SK-N-SH treated with all-trans-retinoic acid at 6 μM for 48 hours (cell line): ENCODE measurements at regions not wholly inside any gene's neighbourhood (a gene's known extent, or its start where the extent isn't known, plus 50 kb on each side); places are given as distances from the start of the nearest gene placed in this dataset.

Experiments
- ARNTL ChIP-seq: fragments of 450-650 bp; formaldehyde crosslinking; IDR thresholded peaks from 2 replicates; pipeline ENCODE4 v1.5.0; 2020; ENCODE audit warnings: low read depth, mild to moderate bottlenecking, moderate library complexity, borderline replicate concordance
- BACH2 ChIP-seq: fragments of 250-450 bp; sonication (Bioruptor Pico); IDR thresholded peaks from 2 replicates; pipeline ENCODE4 v1.9.0; 2021; ENCODE audit warnings: mild to moderate bottlenecking, borderline replicate concordance
- ESRRG ChIP-seq: fragments of 250-450 bp; sonication (Bioruptor Pico); IDR thresholded peaks from 2 replicates; pipeline ENCODE4 v1.6.1; 2021; ENCODE audit warnings: mild to moderate bottlenecking
- OSR1 ChIP-seq: fragments of 250-450 bp; sonication (Bioruptor Pico); IDR thresholded peaks from 2 replicates; pipeline ENCODE4 v1.8.0; 2022; ENCODE audit warnings: moderate library complexity, mild to moderate bottlenecking, inconsistent platforms
- RARB ChIP-seq: fragments of 250-450 bp; sonication (Bioruptor Pico); IDR thresholded peaks from 2 replicates; pipeline ENCODE4 v1.8.0; 2021; ENCODE audit warnings: mild to moderate bottlenecking, moderate library complexity
- ZFP30 ChIP-seq: fragments of 450-650 bp; formaldehyde crosslinking; IDR thresholded peaks from 2 replicates; pipeline ENCODE4 v1.5.0; 2022; ENCODE audit warnings: mild to moderate bottlenecking, moderate library complexity
- TF ChIP-seq, protein P1 (sequence below): fragments of 250-450 bp; sonication (Bioruptor Pico); IDR thresholded peaks from 2 replicates; pipeline ENCODE4 v1.5.1; 2020; ENCODE audit warnings: low read depth, mild to moderate bottlenecking, moderate library complexity
- TF ChIP-seq, protein P2 (sequence below): fragments of 250-450 bp; sonication (Bioruptor Pico); IDR thresholded peaks from 2 replicates; pipeline ENCODE4 v1.5.0; 2020; ENCODE audit warnings: mild to moderate bottlenecking, moderate library complexity
- TF ChIP-seq, protein P3 (sequence below): fragments of 250-450 bp; sonication (Bioruptor Pico); IDR thresholded peaks from 2 replicates; pipeline ENCODE4 v1.8.0; 2020; ENCODE audit warnings: mild to moderate bottlenecking, moderate library complexity, borderline replicate concordance

DNA sequence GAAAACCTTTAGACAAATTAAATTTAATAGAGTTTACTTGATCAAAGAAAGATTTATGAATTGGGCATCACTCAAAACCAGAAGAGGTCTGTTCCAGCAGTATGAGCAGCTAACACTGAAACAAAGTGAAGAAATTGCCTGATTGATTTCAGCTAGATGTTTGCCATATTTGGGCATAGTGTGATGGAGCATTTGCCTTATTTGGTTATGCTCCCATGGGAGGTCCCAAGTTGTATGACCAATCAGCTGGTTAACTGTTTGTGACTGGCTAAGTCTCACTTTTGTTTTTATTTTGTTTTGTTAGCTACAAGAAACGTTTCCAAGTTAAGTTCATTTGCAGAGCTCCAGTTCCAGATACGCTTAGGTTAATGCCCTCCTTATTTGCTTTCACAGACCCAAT is 53.3 kb upstream of the LMNB1 start:
- no peak for TF ChIP-seq ESRRG
- TF ChIP-seq ARNTL (CRISPR knock-in tag), result no peak
- no peak for TF ChIP-seq ZFP30 (CRISPR knock-in tag)
- TF ChIP-seq, protein P1, sequence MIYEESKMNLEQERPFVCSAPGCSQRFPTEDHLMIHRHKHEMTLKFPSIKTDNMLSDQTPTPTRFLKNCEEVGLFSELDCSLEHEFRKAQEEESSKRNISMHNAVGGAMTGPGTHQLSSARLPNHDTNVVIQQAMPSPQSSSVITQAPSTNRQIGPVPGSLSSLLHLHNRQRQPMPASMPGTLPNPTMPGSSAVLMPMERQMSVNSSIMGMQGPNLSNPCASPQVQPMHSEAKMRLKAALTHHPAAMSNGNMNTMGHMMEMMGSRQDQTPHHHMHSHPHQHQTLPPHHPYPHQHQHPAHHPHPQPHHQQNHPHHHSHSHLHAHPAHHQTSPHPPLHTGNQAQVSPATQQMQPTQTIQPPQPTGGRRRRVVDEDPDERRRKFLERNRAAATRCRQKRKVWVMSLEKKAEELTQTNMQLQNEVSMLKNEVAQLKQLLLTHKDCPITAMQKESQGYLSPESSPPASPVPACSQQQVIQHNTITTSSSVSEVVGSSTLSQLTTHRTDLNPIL (CRISPR knock-in tag), result no peak
- TF ChIP-seq, protein P2, sequence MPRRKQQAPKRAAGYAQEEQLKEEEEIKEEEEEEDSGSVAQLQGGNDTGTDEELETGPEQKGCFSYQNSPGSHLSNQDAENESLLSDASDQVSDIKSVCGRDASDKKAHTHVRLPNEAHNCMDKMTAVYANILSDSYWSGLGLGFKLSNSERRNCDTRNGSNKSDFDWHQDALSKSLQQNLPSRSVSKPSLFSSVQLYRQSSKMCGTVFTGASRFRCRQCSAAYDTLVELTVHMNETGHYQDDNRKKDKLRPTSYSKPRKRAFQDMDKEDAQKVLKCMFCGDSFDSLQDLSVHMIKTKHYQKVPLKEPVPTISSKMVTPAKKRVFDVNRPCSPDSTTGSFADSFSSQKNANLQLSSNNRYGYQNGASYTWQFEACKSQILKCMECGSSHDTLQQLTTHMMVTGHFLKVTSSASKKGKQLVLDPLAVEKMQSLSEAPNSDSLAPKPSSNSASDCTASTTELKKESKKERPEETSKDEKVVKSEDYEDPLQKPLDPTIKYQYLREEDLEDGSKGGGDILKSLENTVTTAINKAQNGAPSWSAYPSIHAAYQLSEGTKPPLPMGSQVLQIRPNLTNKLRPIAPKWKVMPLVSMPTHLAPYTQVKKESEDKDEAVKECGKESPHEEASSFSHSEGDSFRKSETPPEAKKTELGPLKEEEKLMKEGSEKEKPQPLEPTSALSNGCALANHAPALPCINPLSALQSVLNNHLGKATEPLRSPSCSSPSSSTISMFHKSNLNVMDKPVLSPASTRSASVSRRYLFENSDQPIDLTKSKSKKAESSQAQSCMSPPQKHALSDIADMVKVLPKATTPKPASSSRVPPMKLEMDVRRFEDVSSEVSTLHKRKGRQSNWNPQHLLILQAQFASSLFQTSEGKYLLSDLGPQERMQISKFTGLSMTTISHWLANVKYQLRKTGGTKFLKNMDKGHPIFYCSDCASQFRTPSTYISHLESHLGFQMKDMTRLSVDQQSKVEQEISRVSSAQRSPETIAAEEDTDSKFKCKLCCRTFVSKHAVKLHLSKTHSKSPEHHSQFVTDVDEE (CRISPR knock-in tag), result no peak
- TF ChIP-seq RARB, result no peak
- no peak for TF ChIP-seq BACH2 (CRISPR knock-in tag)
- no peak for TF ChIP-seq OSR1 (CRISPR knock-in tag)
- TF ChIP-seq, protein P3, sequence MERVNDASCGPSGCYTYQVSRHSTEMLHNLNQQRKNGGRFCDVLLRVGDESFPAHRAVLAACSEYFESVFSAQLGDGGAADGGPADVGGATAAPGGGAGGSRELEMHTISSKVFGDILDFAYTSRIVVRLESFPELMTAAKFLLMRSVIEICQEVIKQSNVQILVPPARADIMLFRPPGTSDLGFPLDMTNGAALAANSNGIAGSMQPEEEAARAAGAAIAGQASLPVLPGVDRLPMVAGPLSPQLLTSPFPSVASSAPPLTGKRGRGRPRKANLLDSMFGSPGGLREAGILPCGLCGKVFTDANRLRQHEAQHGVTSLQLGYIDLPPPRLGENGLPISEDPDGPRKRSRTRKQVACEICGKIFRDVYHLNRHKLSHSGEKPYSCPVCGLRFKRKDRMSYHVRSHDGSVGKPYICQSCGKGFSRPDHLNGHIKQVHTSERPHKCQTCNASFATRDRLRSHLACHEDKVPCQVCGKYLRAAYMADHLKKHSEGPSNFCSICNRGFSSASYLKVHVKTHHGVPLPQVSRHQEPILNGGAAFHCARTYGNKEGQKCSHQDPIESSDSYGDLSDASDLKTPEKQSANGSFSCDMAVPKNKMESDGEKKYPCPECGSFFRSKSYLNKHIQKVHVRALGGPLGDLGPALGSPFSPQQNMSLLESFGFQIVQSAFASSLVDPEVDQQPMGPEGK, result no peak
